Panc1 (cell line): ENCODE measurements at regions not wholly inside any gene's neighbourhood (a gene's known extent, or its start where the extent isn't known, plus 50 kb on each side); places are given as distances from the start of the nearest gene placed in this dataset.

Source experiments
- POLR2AphosphoS5 ChIP-seq: IDR thresholded peaks from 2 replicates; pipeline ENCODE4 v1.6.1; 2012; ENCODE audit warnings: mild to moderate bottlenecking, low read depth, low read length, moderate library complexity
- SIN3A ChIP-seq: IDR thresholded peaks from 2 replicates; pipeline ENCODE4 v1.6.1; 2012; ENCODE audit warnings: low read depth, mild to moderate bottlenecking, low read length, moderate library complexity, borderline replicate concordance; ENCODE audit not compliant: insufficient read depth
- TCF7L2 ChIP-seq: IDR thresholded peaks from 2 replicates; pipeline ENCODE4 v1.6.1; 2011; ENCODE audit warnings: mild to moderate bottlenecking, low read depth, low read length, inconsistent platforms
- TF ChIP-seq, protein P1 (sequence below): fragments of 450-650 bp; IDR thresholded peaks from 2 replicates; pipeline ENCODE4 v1.5.1; 2017; ENCODE audit warnings: mild to moderate bottlenecking
- TF ChIP-seq, protein P2 (sequence below), 2 experiments: IDR thresholded peaks; 2 replicates each; pipeline ENCODE4 v1.6.1; 2011 to 2012; ENCODE audit warnings: low read depth in 2 of 2, control low read depth in 1 of 2, low read length in 1 of 2, mild to moderate bottlenecking in 1 of 2, moderate library complexity in 1 of 2; ENCODE audit not compliant: insufficient read depth in 1 of 2

DNA sequence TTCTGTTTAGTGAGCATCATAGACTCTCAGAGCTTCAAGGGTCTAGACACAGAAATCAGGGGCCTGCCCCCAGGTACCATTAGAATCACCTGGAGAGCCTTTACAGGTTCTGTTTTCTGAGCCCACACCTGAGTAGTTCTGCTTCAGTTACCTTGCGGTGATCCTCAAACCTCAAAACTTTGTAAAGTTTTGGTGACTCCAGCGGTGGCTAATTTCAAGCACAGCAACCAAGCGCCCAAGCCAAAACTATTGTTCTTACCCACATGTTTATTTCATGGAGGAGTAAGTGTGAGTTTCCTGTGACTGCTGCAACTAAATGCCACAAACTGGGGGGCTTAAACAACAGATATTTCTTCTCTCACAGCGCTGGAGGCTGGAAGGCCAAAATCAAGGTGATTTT is 108.9 kb downstream of the FOXD1 start:
- TF ChIP-seq, protein P1, sequence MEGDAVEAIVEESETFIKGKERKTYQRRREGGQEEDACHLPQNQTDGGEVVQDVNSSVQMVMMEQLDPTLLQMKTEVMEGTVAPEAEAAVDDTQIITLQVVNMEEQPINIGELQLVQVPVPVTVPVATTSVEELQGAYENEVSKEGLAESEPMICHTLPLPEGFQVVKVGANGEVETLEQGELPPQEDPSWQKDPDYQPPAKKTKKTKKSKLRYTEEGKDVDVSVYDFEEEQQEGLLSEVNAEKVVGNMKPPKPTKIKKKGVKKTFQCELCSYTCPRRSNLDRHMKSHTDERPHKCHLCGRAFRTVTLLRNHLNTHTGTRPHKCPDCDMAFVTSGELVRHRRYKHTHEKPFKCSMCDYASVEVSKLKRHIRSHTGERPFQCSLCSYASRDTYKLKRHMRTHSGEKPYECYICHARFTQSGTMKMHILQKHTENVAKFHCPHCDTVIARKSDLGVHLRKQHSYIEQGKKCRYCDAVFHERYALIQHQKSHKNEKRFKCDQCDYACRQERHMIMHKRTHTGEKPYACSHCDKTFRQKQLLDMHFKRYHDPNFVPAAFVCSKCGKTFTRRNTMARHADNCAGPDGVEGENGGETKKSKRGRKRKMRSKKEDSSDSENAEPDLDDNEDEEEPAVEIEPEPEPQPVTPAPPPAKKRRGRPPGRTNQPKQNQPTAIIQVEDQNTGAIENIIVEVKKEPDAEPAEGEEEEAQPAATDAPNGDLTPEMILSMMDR = no peak
- TF ChIP-seq, protein P2, sequence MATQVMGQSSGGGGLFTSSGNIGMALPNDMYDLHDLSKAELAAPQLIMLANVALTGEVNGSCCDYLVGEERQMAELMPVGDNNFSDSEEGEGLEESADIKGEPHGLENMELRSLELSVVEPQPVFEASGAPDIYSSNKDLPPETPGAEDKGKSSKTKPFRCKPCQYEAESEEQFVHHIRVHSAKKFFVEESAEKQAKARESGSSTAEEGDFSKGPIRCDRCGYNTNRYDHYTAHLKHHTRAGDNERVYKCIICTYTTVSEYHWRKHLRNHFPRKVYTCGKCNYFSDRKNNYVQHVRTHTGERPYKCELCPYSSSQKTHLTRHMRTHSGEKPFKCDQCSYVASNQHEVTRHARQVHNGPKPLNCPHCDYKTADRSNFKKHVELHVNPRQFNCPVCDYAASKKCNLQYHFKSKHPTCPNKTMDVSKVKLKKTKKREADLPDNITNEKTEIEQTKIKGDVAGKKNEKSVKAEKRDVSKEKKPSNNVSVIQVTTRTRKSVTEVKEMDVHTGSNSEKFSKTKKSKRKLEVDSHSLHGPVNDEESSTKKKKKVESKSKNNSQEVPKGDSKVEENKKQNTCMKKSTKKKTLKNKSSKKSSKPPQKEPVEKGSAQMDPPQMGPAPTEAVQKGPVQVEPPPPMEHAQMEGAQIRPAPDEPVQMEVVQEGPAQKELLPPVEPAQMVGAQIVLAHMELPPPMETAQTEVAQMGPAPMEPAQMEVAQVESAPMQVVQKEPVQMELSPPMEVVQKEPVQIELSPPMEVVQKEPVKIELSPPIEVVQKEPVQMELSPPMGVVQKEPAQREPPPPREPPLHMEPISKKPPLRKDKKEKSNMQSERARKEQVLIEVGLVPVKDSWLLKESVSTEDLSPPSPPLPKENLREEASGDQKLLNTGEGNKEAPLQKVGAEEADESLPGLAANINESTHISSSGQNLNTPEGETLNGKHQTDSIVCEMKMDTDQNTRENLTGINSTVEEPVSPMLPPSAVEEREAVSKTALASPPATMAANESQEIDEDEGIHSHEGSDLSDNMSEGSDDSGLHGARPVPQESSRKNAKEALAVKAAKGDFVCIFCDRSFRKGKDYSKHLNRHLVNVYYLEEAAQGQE (IDR thresholded peaks at IDR 0.05; ENCODE audit: insufficient read depth in 1 of 2, low read depth in 2 of 2, low read length in 1 of 2) = no peak
- TF ChIP-seq SIN3A (no peak), POLR2AphosphoS5 (no peak), TCF7L2 (no peak)
